ENCODE measurements at regions not wholly inside any gene's neighbourhood (a gene's known extent, or its start where the extent isn't known, plus 50 kb on each side); places are given as distances from the start of the nearest gene placed in this dataset.
"Not testable (repeated sequence)": the region's sequence is repeated elsewhere in the genome, so short reads cannot be mapped to it uniquely, and the experiment has no call there.

- DNase-seq; H3K27me3 ChIP-seq; H3K4me3 ChIP-seq; H3K27ac ChIP-seq; H3K9me3 ChIP-seq; H3K4me1 ChIP-seq; intact Hi-C loops (cut with DNase I); H3K36me3 ChIP-seq; ATAC-seq: not testable (repeated sequence)
- WGBS, 4 donors, result 49 to 63% (median 56%) methylated on average over 2 of the region's 2 CpGs
- peak in 3 of 12 donors; percentile 15 to 41 (median 35) for TF ChIP-seq CTCF (IDR thresholded peaks at IDR 0.05)
Measured at GRCh38 chr2:238618494-238619283, 192.0 kb downstream of the ASB1 start.

- intact Hi-C loops (cut with DNase I), result no loop called here
- Histone ChIP-seq H3K27ac (no peak overlapping the region), H3K4me3 (no peak overlapping the region), H3K9me3 (peaks cover 0 to 4% (median 0%) of the 10 kb centered on the region in 12 donors), H3K4me1 (peaks cover 0 to 3% (median 0%) of the 10 kb centered on the region in 12 donors), H3K36me3 (no peaks in the 10 kb centered on the region), H3K27me3 (no peaks in the 10 kb centered on the region)
- no peak for ATAC-seq
- TF ChIP-seq CTCF (IDR thresholded peaks at IDR 0.05), result no peak
- no peak for TF ChIP-seq POLR2A (IDR thresholded peaks at IDR 0.05)
- DNase-seq, result no peak
- WGBS, 4 donors, result 48 to 79% (median 57%) methylated on average over 3 of the region's 3 CpGs
Measured at GRCh38 chr2:238627899-238628298, 201.2 kb downstream of the ASB1 start.

GRCh38 chr2:238629064-238629463 is 202.3 kb downstream of the ASB1 start:
- Histone ChIP-seq H3K4me3 (no peak overlapping the region), H3K9me3 (peaks cover 0 to 4% (median 0%) of the 10 kb centered on the region in 12 donors), H3K36me3 (no peaks in the 10 kb centered on the region), H3K4me1 (peaks cover 0 to 3% (median 0%) of the 10 kb centered on the region in 12 donors), H3K27me3 (no peaks in the 10 kb centered on the region), H3K27ac (no peak overlapping the region)
- WGBS, 4 donors, result 70 to 78% (median 71%) methylated on average over 8 of the region's 8 CpGs
- ATAC-seq (no peak), DNase-seq (no peak)
- TF ChIP-seq POLR2A (IDR thresholded peaks at IDR 0.05) (no peak), CTCF (IDR thresholded peaks at IDR 0.05) (no peak)
- intact Hi-C loops (cut with DNase I), result no loop called here

- Histone ChIP-seq H3K27ac (peak overlapping the region in 6 of 12 donors; percentile 29 to 71 (median 44)), H3K4me3 (no peak overlapping the region), H3K36me3 (no peaks in the 10 kb centered on the region), H3K9me3 (peaks cover 0 to 4% (median 0%) of the 10 kb centered on the region in 12 donors), H3K27me3 (no peaks in the 10 kb centered on the region), H3K4me1 (peaks cover 0 to 3% (median 0%) of the 10 kb centered on the region in 12 donors)
- intact Hi-C loops (cut with DNase I), result no loop called here
- DNase-seq, result no peak
- ATAC-seq, result peak; percentile 9 to 74 (median 44)
- 77 to 89% (median 82%) methylated on average over 10 to 15 of the region's 15 CpGs for whole genome bisulfite sequencing, 4 donors
- TF ChIP-seq POLR2A (IDR thresholded peaks at IDR 0.05), result no peak
- TF ChIP-seq CTCF (IDR thresholded peaks at IDR 0.05), result no peak
Measured at GRCh38 chr2:238631491-238632180, 204.9 kb downstream of the ASB1 start.
